PFSK-1 (cell line): ENCODE measurements at regions not wholly inside any gene's neighbourhood (a gene's known extent, or its start where the extent isn't known, plus 50 kb on each side); places are given as distances from the start of the nearest gene placed in this dataset.

Source experiments
- FOXP2 ChIP-seq: optimal IDR thresholded peaks from 2 replicates; pipeline ENCODE3; 2011; ENCODE audit warnings: borderline replicate concordance, control low read depth, inconsistent platforms; ENCODE audit not compliant: insufficient read depth; ENCODE audit errors: extremely low read length, extremely low read depth
- POLR2AphosphoS5 ChIP-seq: IDR thresholded peaks from 2 replicates; pipeline ENCODE4 v1.6.1; 2012; ENCODE audit warnings: low read depth, mild to moderate bottlenecking, control low read depth, low read length, moderate library complexity
- REST ChIP-seq, 2 experiments: IDR thresholded peaks; 2 replicates each; pipeline versions ENCODE4 v1.6.1 to v1.8.0; 2011 to 2012; ENCODE audit warnings: low read depth in 2 of 2, low read length in 2 of 2, control low read depth in 1 of 2, inconsistent platforms in 1 of 2, mild to moderate bottlenecking in 1 of 2, moderate library complexity in 1 of 2; ENCODE audit not compliant: insufficient read depth in 1 of 2
- SIN3A ChIP-seq: IDR thresholded peaks from 2 replicates; pipeline ENCODE4 v1.6.1; 2012; ENCODE audit warnings: mild to moderate bottlenecking, low read length, moderate library complexity, borderline replicate concordance; ENCODE audit not compliant: insufficient read depth
- TAF1 ChIP-seq: IDR thresholded peaks from 2 replicates; pipeline ENCODE4 v1.6.1; 2012; ENCODE audit warnings: low read length, control low read depth, borderline replicate concordance; ENCODE audit not compliant: insufficient read depth

DNA sequence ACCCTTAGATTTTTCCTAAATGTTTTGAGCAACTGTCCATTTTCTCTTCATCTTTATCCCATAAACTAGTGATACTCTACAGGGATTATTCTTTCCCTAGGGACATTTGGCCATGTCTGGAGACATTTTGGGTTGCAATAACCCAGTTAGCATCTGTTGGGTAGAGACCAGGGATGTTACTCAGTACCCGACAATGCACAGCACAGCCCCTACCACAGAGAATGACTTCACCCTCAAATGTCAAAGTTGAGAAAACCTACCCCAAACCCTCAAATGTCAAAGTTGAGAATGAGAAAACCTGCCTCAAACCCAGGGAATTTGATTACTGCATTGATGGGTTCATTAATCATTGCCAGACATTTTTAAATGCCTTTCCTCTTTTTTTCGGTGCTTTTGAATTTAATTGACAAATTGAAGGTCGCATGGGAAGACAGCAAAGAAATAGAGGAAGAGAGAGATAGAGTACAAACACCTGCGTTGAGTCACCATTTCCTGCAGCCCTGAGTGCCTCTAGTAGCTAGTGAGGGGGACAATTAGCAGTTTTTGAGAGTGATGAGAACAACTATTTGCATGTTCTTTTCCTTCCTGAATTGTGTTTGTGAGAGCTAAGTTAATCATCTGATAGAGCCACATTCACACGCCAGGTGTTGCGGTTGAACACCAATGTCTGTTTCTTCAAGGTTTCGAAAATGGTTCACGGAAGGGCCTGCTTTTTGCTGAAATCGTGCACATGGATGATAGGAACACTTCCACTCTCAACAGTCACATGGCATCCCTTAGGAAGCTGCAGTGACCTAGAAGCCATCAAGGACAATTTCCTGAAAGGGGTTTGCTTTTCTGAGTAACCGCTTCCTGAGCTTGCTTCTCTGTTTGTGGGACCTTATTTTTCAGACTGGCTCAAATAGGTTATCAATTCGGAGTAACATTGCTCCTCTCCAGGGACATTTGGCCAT, 203.9 kb upstream of the VCX3A start:
- TF ChIP-seq POLR2AphosphoS5 (no peak), REST (IDR thresholded peaks at IDR 0.05; ENCODE audit: insufficient read depth in 1 of 2, low read depth in 2 of 2, low read length in 2 of 2) (no peak), SIN3A (no peak), TAF1 (no peak), FOXP2 (no peak)

GRCh38 chrX:6734844-6735634, 200.1 kb upstream of the VCX3A start:
- no peak for TF ChIP-seq FOXP2
- no peak for TF ChIP-seq TAF1
- no peak for TF ChIP-seq POLR2AphosphoS5
- no peak for TF ChIP-seq SIN3A
- TF ChIP-seq REST (IDR thresholded peaks at IDR 0.05; ENCODE audit: insufficient read depth in 1 of 2, low read depth in 2 of 2, low read length in 2 of 2): no peak

- TF ChIP-seq REST (IDR thresholded peaks at IDR 0.05; ENCODE audit: insufficient read depth in 1 of 2, low read depth in 2 of 2, low read length in 2 of 2) (no peak), FOXP2 (no peak), SIN3A (no peak), POLR2AphosphoS5 (no peak), TAF1 (no peak)
These were observed 197.2 kb upstream of the VCX3A start for GRCh38 chrX:6732101-6732500.

DNA sequence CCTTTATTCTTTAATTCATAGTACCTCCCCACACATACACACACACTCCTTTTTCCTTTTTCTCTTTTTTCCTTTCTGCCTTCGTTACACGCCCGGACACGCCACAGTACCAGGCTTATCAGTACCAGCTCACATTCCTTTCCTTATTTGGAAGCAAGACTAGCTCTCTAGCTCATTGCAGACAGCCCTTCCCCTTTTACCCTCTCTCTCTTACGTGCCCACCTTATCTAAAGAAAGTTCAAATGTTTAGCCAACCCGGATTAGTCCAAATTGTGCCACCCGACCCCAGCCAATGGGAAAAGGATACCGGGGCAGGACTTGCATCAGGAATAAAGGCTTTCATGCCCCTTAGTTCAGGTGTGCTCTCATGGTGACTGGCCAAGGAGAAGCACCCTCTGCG, 194.7 kb upstream of the VCX3A start:
- no peak for TF ChIP-seq POLR2AphosphoS5
- no peak for TF ChIP-seq REST (IDR thresholded peaks at IDR 0.05; ENCODE audit: insufficient read depth in 1 of 2, low read depth in 2 of 2, low read length in 2 of 2)
- TF ChIP-seq FOXP2: no peak
- TF ChIP-seq SIN3A: no peak
- no peak for TF ChIP-seq TAF1
